HG02943 (cell line): ENCODE measurements at regions not wholly inside any gene's neighbourhood (a gene's known extent, or its start where the extent isn't known, plus 50 kb on each side); places are given as distances from the start of the nearest gene placed in this dataset.

Source experiments
- ATAC-seq: cut with Tn5 transposase; IDR thresholded peaks from one replicate; pipeline ENCODE4 v1.9.1; 2021; ENCODE audit warnings: mild to moderate bottlenecking, low read depth, moderate library complexity; ENCODE audit not compliant: unreplicated experiment

GRCh38 chr5:4050203-4050602 lies 454.6 kb downstream of the IRX1 start:
- no peak for ATAC-seq

GRCh38 chr5:4053136-4053535 lies 457.5 kb downstream of the IRX1 start:
- ATAC-seq, result no peak

DNA sequence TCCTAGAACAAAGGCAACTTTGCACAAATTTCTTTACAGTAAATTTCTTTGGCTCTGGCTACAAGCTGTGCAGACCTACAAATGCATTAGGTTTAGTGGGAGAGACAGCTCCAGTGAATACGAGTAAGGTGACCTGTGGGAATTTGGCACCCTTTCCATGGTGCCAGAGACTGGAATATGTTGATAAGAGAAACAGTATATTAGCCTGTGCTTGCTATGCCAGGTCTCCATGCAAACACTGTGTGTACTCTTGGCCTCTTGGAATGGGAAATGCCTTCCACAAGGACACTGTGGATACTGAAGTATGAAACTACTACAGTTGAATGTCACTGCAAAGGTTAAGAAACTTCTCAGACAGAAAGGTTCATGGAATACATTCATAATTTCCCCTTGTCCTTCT lies 458.5 kb downstream of the IRX1 start:
- no peak for ATAC-seq

DNA sequence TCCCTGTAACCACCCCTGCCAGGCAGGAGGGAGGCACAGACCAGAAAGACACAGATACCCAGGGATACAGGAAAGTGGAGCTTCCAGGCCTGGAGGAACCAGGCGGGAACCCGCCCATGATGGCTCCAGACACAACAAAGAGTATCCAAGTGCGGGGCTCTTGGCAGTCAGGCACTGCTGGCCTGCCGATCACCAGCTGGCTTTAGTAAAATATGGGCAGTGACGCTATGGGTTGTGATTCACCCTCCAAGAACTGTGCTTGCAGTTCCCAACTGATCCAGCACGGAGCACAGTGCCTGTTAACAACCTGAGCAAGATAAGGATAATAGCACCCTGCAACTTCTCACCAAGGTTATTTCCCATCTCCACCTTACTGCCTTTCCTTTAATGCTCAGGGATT lies 463.3 kb downstream of the IRX1 start:
- no peak for ATAC-seq

DNA sequence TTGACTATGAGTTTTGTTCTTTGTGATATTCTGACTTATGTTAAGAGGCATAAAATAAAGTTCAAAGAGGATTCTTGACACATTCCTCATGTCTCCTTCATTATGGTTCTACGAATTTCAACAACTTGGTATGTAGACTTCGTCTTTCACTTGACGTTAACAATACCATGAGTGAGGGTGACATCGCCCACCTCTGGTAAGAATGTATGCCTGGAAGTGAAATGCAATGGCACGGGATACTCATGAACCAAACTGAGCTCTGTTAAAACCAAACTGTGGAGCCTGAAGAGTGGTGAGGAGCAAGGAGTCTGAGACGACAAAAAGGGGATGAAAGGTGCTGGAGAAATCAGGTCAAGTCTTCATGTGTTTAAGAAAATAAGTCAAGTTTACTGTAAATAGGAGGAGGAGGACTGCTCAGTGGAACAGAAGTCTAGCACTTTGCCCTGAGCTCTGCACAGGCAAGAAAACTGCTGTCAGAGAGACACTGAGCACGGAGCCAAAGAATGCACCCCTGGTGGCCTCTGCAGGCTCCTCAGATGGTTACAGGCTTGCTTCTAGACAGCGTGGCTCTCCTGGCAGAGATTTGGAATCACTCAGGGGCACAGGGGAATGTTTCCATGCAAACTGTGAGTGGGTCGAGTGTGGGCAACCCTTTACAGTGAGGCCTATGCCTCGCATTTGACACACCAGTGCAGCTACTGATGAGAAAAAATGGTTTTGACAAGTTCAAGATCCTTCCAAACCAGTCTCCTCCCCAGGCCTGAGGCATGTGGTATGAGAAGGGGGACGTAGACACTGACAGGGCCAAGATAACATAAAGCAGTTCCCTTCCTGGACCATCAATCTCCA lies 470.1 kb downstream of the IRX1 start:
- ATAC-seq, result no peak

- no peak for ATAC-seq
Observed at GRCh38 chr5:4068171-4068570, 472.5 kb downstream of the IRX1 start.

DNA sequence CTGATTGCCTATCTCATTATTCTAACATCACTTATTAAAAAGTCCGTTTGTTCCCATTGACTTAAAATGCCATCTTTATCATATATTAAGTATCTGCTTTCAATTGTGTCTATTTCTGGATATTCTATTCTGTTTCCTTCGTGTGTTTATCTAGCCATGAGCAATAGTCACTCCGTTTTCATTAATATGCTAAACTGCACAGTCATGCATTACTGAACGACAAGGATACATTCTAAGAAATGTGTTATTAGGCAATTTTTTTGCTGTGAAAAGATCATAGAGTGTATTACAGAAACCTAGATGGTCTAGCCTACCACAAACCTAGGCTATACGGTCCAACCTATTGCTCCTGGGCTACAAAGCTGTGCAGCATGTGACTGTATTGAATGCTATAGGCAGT lies 482.9 kb downstream of the IRX1 start:
- ATAC-seq, result no peak

DNA sequence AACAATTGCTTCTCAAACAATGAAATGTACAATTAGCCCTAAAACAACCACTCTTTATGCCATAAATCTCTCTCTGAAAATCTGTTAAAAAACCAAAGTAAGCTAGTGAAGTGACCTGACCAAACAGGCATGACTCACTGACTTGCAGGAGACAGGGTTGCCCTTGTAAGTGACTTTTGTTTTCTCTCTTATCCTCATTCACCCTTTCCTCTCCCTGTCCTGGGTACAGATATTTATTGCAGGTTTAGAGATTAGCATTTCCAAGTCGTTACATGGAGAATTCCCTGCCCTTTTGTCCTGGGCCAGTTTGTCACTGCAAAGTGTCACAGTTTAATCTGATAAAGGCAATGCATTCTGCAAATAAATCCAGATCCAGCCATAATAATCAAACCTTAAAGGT lies 484.2 kb downstream of the IRX1 start:
- ATAC-seq, result no peak

DNA sequence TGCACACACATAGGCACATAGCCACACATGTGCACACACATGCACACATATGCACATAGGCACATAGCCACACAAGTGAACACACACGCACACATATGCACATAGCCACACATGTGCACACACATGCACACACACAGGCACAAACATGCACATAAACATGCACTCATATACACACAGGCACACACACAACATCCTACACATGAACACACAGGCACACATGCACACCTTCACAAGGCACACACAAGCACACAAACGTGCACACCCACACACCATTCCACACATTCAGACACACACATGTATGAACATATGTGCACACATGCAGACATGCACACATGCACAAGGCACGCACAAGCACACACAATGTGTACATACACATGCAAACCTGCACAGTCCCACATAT lies 484.7 kb downstream of the IRX1 start:
- no peak for ATAC-seq

GRCh38 chr5:4081059-4081458 lies 485.4 kb downstream of the IRX1 start:
- no peak for ATAC-seq

DNA sequence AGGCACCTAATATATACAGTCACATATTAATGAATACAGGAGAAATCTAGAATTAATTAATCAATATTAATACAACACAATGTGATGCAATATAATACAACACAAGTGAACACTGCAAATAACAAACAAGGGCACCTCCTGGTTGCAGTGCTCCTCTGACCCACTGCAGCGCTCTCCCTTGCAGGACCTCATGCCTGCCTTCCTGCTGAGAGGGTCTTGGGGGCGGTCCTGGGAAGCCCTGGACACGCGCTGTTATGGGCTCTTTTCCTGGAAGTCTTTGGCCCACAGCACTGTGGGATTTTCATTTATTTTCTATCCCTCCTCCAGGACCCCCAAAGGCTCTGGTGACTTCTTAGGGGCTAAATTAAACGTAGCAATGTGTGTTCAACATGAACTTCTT lies 485.8 kb downstream of the IRX1 start:
- ATAC-seq, result no peak

DNA sequence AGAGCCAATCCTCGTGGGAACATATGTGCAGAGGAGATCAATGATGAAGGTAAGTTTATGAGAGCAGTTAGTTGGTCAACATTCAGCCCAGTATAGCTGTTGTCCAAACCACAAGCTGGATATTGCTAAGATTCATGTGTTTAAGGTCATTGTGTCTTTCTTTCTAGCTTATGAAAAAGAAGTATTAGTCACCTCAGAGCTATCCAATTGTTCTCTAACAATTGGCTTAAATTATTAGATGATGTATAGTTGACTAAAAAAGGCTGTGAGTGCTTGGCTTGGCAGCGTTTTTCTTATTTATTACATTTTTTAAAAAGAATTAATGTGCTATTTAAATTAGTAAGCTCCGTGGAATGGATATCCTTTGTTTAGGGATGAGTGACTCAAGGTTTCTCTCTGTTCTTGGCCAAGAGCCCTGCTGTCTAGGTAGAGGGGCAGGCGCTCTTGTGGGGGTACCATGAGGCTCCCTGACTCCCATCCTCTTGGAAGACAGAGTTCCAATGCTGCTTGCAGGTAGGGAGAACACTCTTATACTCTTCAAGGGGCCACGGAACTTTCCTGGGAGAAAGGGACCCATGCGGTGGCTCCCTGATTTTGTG lies 487.4 kb downstream of the IRX1 start:
- no peak for ATAC-seq

DNA sequence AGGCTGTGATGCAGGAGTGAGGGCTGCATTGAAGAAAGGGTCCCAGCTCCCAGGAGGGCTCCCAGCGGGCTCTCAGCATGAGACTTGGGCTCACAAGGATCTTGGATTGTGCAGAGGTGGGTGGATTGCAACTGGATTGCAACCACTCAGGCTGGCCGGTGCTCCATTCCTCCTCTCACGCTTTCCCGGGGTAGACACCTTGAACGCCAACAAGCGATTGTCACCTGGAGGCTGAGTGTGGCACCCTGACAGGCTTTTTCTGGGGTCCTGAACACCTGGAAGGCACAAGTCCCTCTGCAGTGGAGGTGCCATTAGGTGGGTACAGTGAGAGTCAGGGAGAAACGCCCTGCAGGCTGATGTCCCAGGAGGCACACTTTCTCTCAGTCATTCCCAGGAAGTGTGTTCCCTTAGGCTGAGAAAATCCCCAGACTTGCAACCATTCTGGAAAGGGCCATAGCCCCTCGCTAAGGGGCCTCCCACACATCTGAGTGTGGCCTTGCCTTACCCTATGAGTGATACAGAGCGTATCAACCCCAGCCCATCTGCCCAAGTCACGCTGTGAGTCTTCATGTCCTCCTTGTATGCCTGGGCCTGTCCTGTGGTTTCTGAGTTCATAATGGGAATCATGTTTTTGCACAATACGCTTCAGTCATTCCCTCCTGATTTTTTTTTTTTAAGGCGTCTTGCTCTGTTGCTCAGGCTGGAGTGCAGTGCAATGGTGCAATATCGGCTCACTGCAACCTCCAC lies 488.1 kb downstream of the IRX1 start:
- ATAC-seq, result no peak

- ATAC-seq, result no peak
Observed at GRCh38 chr5:4086081-4086480, 490.4 kb downstream of the IRX1 start.

DNA sequence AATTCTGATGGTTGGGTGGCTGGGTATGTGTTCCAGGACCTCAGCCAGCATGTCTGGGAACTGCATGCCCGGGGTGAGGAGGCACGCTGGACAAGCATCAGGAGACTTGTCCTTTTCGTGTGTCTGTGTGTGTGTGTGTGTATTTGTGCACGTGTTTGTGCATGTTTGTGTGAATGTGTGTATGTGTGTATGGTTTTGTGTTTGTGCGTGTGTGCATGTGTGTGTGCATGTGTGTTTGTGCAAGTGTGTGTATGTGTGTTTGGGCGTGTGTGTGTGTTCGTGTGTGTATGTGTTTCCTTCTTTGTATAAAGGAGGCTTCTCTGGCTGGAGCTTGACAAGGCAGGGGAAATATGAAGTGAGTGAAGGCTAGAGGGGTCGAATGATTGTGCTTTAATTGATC lies 491.5 kb downstream of the IRX1 start:
- ATAC-seq, result no peak

GRCh38 chr5:4089087-4089486 lies 493.5 kb downstream of the IRX1 start:
- no peak for ATAC-seq

GRCh38 chr5:4093236-4093635 lies 497.6 kb downstream of the IRX1 start:
- ATAC-seq, result no peak

DNA sequence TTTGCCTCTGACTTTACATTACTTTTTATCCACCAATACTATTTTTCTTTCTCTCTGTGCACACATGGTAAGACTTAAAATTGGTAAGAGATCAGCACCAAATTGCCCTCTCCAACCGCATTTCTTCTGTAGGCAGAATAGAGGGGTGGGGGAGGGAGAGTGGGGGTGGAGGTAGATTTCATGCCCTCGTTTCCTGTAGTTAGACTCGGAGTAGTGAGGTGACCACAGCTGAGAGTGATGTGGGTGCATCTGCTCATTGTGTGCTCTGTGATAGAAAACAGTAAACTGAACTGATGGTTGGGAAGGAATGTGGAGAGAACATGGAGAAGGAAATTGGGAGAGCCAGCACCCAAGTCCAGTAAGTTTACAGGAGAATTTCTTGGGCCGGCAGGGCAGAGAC lies 498.3 kb downstream of the IRX1 start:
- no peak for ATAC-seq

DNA sequence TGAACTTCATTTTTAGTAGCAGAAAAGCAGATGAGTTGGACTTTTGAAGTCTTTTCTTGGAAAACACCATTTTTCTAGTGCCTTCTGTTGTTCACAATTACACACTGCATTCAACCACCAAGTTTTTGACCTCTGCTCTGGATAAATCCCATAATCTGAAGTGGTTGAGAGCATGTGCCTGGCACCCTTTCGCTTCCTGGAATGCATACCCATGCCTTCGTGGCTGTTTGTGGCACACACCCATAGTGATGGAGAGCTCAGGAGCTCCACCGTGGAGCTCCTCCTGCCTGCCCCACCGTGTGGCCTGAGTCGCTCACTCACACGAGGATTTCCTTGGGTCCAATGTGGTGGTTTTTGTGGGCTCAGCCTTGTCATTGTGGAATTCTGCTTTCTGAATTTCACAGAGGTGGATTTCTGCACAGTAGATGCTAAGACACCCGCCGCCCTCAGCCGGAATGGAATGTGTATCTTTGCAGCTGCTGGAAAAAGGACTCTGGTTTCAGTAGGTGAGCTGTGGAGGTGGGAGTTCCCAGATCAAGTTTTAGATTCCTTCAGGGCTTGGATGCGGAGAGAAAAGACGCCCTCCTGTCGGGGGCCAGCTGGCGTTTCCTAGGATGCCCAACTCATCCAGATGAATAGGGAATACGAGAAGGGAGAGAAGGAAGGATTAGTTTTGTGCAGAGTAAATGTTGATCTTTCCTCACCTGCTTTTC lies 500.4 kb downstream of the IRX1 start:
- ATAC-seq, result no peak

GRCh38 chr5:4097199-4097598 lies 501.6 kb downstream of the IRX1 start:
- no peak for ATAC-seq

DNA sequence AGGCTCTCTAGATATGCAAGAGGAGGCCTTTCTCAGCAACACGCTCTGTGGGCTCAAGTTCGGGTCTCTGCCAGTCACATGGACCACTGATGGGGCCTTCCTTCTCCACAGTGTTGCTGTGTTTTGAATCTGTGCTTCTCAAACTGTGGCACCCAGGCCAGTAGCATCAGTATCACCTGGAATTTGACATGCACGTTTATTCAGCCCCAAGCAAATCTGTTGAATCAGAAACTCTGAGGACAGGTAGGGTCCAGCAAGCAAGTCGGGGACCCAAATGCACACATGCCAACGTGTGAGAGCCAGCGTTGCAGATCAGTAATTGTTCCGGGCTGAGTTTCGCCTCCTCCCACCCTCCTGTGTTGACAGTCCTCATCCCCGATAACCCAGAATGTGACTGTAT lies 502.6 kb downstream of the IRX1 start:
- no peak for ATAC-seq
